HG03139 (cell line): ENCODE measurements at regions not wholly inside any gene's neighbourhood (a gene's known extent, or its start where the extent isn't known, plus 50 kb on each side); places are given as distances from the start of the nearest gene placed in this dataset.
"Not testable (repeated sequence)": the region's sequence is repeated elsewhere in the genome, so short reads cannot be mapped to it uniquely, and the experiment has no call there.

Experiments used
- ATAC-seq: cut with Tn5 transposase; IDR thresholded peaks from one replicate; pipeline ENCODE4 v1.9.1; 2021; ENCODE audit not compliant: unreplicated experiment

DNA sequence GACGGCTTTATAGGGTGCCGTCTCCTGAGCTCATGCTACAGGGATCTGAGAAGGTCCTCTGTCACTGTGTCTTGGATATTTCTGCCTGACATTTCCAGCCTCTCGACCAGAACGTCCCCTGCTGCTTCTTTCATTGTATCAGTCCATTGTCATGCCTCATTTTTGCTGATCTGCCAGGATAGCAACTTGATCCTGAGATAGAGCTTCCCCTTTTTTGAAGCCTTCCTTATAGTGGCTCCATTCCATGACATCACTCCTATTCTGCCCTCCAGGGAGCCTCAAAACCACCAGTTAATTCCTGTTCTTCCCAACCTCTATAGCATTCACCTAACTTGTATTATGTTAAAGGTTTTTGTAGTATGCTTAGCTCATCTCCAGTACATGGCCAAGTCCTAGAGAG is 431.8 kb upstream of the NOX3 start:
- no peak for ATAC-seq

- no peak for ATAC-seq
Observed at GRCh38 chr6:155883741-155884140, 428.1 kb upstream of the NOX3 start.

- ATAC-seq, result no peak
Observed at GRCh38 chr6:155883334-155883731, 427.7 kb upstream of the NOX3 start.

DNA sequence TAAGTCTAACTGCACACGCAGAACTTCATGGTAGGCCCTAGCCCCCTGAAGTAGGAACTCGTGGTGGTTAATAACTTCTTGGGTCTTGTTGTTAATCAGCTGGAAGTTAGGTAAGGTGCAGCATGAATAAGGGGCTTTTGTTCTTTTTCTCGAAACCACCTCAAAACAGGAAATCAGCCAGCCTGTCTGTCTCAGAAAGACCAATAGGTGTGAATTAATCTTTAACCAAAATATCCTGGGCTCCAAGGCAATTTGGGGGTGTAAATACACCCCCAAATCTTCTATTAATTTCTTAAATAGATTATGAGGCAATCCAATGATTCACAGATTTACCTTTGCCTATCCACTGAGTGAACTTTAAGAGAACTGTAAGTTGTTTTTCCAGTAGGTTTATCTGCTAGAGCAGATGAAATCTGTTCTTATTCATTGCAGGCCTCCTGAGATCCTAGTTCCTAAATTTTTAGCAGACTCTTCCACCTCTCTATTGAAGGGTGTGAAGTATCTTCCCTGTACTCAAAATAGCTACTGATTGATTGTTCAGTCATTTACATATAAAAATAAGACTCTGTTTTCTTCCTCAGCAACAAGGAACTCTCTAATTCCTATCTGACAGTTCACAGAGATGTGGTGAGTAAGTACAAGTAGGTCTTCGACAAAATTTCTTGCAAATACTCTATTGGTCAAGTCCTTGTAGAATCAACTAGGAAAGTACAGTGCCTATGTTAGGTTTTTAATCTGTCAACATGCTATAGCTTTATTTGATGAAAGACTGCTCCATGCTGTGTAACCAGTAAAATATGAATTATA is 427.1 kb upstream of the NOX3 start:
- ATAC-seq, result peak; percentile 78

DNA sequence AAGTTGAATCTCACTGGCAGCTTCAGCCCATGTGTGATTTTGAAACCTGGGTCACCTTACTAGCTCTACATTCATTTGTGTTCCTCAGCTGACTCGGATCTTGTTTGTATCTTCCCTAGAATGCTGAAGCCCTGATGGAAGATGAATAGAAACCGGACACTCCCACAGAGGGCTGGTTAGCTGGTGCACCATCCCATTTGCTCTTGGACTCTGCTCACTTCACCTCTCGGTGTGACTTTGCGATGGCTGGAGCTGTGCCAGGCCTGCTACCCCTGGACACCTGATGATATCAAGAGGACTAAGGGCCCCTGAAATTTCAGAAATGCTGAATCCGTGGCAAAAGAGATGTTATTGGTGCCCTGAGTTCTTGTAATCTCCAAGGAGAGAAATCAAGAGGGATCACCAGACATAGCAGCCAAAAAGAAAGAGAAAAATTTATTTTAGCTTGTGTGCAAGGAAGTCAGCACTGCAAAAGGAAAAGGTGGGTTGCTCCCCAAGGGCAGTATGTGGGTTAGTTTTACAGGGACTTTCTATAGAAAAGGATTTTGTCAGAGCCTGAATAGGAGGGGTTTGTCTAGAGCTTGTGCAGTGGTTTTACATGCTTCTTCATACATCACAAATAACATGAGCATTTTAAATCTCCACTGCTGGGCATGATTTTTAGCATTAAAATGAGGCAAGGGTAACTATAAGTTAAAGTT is 426.3 kb upstream of the NOX3 start:
- ATAC-seq, result peak; percentile 22

- no peak for ATAC-seq
Observed at GRCh38 chr6:155880900-155881299, 425.3 kb upstream of the NOX3 start.

DNA sequence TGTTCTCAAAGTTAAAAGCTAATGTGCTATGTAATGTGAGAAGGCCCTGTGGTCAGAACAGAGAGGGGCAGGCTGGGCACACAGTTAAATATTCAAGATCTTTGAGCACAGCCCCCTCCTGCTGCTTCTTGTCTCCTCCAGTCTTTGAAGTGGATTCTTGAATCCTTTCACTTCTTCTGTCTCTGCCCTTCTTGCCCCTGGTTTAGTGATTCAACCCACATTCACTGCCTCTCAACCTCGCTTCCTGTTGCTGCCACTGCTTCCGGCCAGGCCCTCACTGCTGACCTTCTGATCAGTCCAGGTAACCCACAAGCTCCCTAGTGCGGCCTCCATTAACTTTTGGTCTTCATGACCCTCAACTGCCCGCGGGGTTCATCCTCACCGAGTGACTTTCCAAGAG is 417.3 kb upstream of the NOX3 start:
- peak; percentile 77 for ATAC-seq

- no peak for ATAC-seq
Observed at GRCh38 chr6:155867682-155868081, 412.0 kb upstream of the NOX3 start.

- ATAC-seq, result not testable (repeated sequence)
Observed at GRCh38 chr6:155866676-155867390, 411.2 kb upstream of the NOX3 start.

DNA sequence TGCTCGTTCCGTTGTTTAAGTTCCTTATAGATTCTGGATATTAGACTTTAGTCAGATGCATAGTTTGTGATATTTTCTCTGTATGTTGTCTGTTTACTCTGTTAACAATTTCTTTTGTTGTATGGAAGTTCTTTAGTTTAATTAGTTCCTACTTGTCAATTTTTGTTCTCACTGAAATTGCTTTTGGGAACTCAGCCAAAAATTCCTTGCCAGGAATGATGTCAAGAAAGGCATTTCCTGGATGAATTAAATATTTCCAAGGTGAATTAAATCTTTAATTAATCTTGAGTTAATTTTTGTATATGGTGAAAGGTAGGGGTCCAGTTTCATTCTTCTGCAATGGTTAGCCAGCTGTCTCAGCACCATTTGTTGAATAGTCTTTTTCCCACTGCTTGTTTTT is 406.2 kb upstream of the NOX3 start:
- no peak for ATAC-seq

DNA sequence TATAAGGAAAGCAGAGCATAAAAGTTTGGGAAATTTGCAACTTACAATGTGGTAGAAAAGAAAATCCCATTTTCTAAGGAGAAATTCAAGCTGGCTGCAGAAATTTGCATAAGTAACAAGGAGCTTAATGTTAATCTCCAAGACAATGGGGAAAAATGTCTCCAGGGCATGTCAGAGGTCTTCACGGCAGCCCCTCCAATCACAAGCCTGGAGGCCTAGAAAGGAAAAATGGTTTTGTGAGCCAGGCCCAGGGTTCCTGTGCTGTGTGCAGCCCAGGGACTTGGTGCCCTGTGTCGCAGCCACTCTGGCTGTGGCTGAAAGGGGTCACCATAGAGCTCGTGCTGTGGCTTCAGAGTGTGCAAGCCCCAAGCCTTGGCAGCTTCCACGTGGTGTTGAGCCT is 403.3 kb upstream of the NOX3 start:
- not testable (repeated sequence) for ATAC-seq

GRCh38 chr6:155854787-155855186 is 399.1 kb upstream of the NOX3 start:
- ATAC-seq, result no peak

- ATAC-seq, result no peak
Observed at GRCh38 chr6:155853011-155853410, 397.4 kb upstream of the NOX3 start.

DNA sequence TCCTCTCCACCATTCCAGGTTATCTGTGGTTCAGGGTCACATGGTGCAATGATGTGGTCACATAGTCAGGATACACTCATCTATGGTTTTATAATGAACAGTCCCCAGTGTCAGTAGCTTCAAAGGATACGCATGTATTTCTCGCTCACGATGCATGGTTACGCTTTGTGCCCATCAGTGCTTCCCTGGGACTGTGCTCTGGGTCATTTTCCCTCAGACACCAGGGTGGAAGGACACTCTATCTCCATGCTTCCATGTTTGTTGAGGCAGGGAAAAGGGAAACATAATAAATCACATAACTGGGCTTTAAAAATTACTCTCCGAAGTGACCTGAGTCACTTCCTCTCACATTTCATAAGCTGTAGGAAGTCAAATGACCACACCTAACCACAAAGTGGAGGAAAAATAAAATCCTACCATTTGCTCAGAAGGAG is 394.8 kb upstream of the NOX3 start:
- ATAC-seq, result no peak

- no peak for ATAC-seq
Observed at GRCh38 chr6:155847711-155848110, 392.1 kb upstream of the NOX3 start.

GRCh38 chr6:155837474-155837873 is 381.8 kb upstream of the NOX3 start:
- no peak for ATAC-seq

DNA sequence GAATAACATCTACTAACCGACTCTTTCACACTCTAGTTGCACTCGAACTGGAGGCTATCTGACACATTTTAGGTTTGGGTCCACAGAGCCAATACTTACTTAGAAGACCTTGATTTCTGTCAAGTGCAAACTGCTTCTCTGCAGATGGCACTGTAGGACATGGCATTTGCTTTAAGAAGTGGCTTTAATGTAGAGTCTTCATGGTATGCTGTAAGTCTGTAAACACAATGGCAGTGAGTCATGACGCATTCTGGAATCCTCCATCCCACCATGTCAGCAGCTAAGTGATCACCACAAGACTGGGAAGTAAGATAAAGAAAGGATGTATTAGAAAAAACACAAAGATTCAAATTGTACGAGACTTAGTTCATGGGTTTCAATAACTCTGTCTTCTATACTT is 377.0 kb upstream of the NOX3 start:
- no peak for ATAC-seq

- ATAC-seq, result no peak
Observed at GRCh38 chr6:155830531-155830930, 374.9 kb upstream of the NOX3 start.

GRCh38 chr6:155829646-155830045 is 374.0 kb upstream of the NOX3 start:
- no peak for ATAC-seq

- ATAC-seq, result no peak
Observed at GRCh38 chr6:155828989-155829388, 373.4 kb upstream of the NOX3 start.

GRCh38 chr6:155818698-155819097 is 363.1 kb upstream of the NOX3 start:
- ATAC-seq, result no peak

DNA sequence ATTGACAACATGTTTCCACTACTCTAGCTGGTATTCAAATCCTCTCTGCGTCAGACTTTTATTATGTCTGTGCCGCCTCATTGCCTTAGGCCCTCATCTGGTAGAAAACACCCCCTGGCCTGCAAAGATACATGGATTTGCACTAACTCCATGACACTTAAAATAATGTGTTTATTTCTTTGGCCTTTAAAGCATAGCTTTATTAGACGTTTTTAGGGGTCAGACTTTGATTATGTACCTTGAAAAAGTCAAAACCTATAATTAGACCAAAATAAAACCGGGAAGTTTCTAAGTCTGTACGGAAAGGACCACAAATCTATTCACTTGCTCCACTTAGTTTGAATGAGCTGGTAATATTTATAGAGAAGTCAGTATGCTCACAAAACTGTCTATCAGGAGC is 357.9 kb upstream of the NOX3 start:
- no peak for ATAC-seq
